ENCODE measurements at regions not wholly inside any gene's neighbourhood (a gene's known extent, or its start where the extent isn't known, plus 50 kb on each side); places are given as distances from the start of the nearest gene placed in this dataset.

GRCh38 chr10:28811639-28812349, 134.5 kb downstream of the BAMBI start:
- DNase-seq (ENCODE audit: low spot score) = no peak

- DNase-seq (ENCODE audit: low spot score) = no peak
Measured at GRCh38 chr10:28812384-28813372, 135.4 kb downstream of the BAMBI start.

GRCh38 chr10:28815681-28816080, 138.4 kb downstream of the BAMBI start:
- no peak for DNase-seq (ENCODE audit: low spot score)

GRCh38 chr10:28822719-28823464, 145.6 kb downstream of the BAMBI start:
- no peak for DNase-seq (ENCODE audit: low spot score)

GRCh38 chr10:28823501-28824075, 146.3 kb downstream of the BAMBI start:
- DNase-seq (ENCODE audit: low spot score) = no peak

- DNase-seq (ENCODE audit: low spot score) = no peak
Measured at GRCh38 chr10:28833313-28833712, 156.0 kb downstream of the BAMBI start.

GRCh38 chr10:28836435-28836743, 159.1 kb downstream of the BAMBI start:
- DNase-seq (ENCODE audit: low spot score) = no peak

GRCh38 chr10:28837613-28838390, 160.5 kb downstream of the BAMBI start:
- DNase-seq (ENCODE audit: low spot score) = no peak

GRCh38 chr10:28838908-28839307, 161.6 kb downstream of the BAMBI start:
- DNase-seq (ENCODE audit: low spot score) = peak; percentile 6

GRCh38 chr10:28839600-28840007, 162.3 kb downstream of the BAMBI start:
- no peak for DNase-seq (ENCODE audit: low spot score)

- DNase-seq (ENCODE audit: low spot score) = no peak
Measured at GRCh38 chr10:28840202-28840601, 162.9 kb downstream of the BAMBI start.

- no peak for DNase-seq (ENCODE audit: low spot score)
Measured at GRCh38 chr10:28840971-28841370, 163.7 kb downstream of the BAMBI start.

- DNase-seq (ENCODE audit: low spot score) = no peak
Measured at GRCh38 chr10:28841625-28842024, 164.3 kb downstream of the BAMBI start.

GRCh38 chr10:28842321-28842720, 165.0 kb downstream of the BAMBI start:
- DNase-seq (ENCODE audit: low spot score) = peak; percentile 15

GRCh38 chr10:28845009-28845682, 167.8 kb downstream of the BAMBI start:
- no peak for DNase-seq (ENCODE audit: low spot score)

- DNase-seq (ENCODE audit: low spot score) = no peak
Measured at GRCh38 chr10:28849309-28849708, 172.0 kb downstream of the BAMBI start.

GRCh38 chr10:28849821-28850220, 172.5 kb downstream of the BAMBI start:
- DNase-seq (ENCODE audit: low spot score) = no peak

GRCh38 chr10:28850784-28851183, 173.5 kb downstream of the BAMBI start:
- no peak for DNase-seq (ENCODE audit: low spot score)

GRCh38 chr10:28853195-28853594, 175.9 kb downstream of the BAMBI start:
- DNase-seq (ENCODE audit: low spot score) = no peak

GRCh38 chr10:28857164-28857563, 179.8 kb downstream of the BAMBI start:
- no peak for DNase-seq (ENCODE audit: low spot score)

GRCh38 chr10:28858646-28859045, 181.3 kb downstream of the BAMBI start:
- no peak for DNase-seq (ENCODE audit: low spot score)

All from kidney capillary endothelial cell (primary cell).